HCT116 (cell line): ENCODE measurements at regions not wholly inside any gene's neighbourhood (a gene's known extent, or its start where the extent isn't known, plus 50 kb on each side); places are given as distances from the start of the nearest gene placed in this dataset.

ENCODE experiments used
- ATAC-seq: fragments of 200-7000 bp; cut with Tn5 transposase; 2 replicates; pipeline ENCODE4 v1.9.1; 2020; ENCODE audit warnings: mild to moderate bottlenecking, moderate library complexity
- BruUV-seq: library from RNA; stranded (reverse); fragments of 400-500 nt; replicated peaks from 2 replicates; lab custom pipeline; 2021; lab: Mats Ljungman, UMichigan
- CTCF ChIA-PET: fragments of 300-600 bp; sonication (Branson Sonifier 250); formaldehyde crosslinking; loops from one replicate; lab custom pipeline; 2021; ENCODE audit warnings: antibody characterized with exemption; lab: Charles Lee
- POLR2A ChIA-PET: fragments of 300-600, 350-600 bp; sonication (Branson Sonifier 250); formaldehyde crosslinking; loops from one replicate; lab custom pipeline; 2021; ENCODE audit warnings: antibody characterized with exemption; lab: Charles Lee
- RAD21 ChIA-PET, 2 experiments: fragments of 300-600 bp; sonication (Branson Sonifier 250); formaldehyde crosslinking; loops; one replicate each; lab custom pipeline; 2023; ENCODE audit warnings: low total read pairs in 2 of 2; ENCODE audit not compliant: uncharacterized antibody in 2 of 2, unreplicated experiment in 2 of 2, low non-redundant PET in 1 of 2; lab: Charles Lee
- DNase-seq: peaks from one replicate; pipeline ENCODE4 v3.0.0-alpha.2; 2010; ENCODE audit warnings: low read depth, low spot score
- H2AFZ ChIP-seq: fragments of 200-600 bp; shearing (Covaris generic), sonication (generic); 2 replicates; pipeline ENCODE4 v1.6.1; 2017; ENCODE audit warnings: low read depth, mixed run types, mixed read lengths, antibody characterized with exemption, low read length; ENCODE audit not compliant: poor library complexity, severe bottlenecking
- H3K27ac ChIP-seq: 2 replicates; pipeline ENCODE4 v1.5.1; 2012; ENCODE audit warnings: low read depth, low read length
- H3K27me3 ChIP-seq: fragments of 200-600 bp; sonication (generic); 2 replicates; pipeline ENCODE4 v1.6.1; 2016; ENCODE audit warnings: mixed run types, low read length, mixed read lengths; ENCODE audit not compliant: insufficient read depth
- H3K36me3 ChIP-seq, 2 experiments: fragments of 200-500 bp in 1 of 2; fragments of 200-600 bp in 1 of 2; sonication (Bioruptor generic) in 1 of 2; sonication (generic) in 1 of 2; 2 replicates each; pipeline versions ENCODE4 v1.5.1 to v1.6.1; 2014 to 2016; ENCODE audit warnings: low read length in 2 of 2, inconsistent platforms in 1 of 2, mixed read lengths in 1 of 2, mixed run types in 1 of 2; ENCODE audit not compliant: insufficient read depth in 2 of 2, control insufficient read depth in 1 of 2
- H3K4me1 ChIP-seq, 2 experiments: fragments of 200-600 bp in 1 of 2; sonication (generic) in 1 of 2; 2 replicates each; pipeline versions ENCODE4 v1.5.1 to v1.6.1; 2012 to 2017; ENCODE audit warnings: low read length in 2 of 2, inconsistent platforms in 1 of 2, mild to moderate bottlenecking in 1 of 2, mixed read lengths in 1 of 2, mixed run types in 1 of 2, moderate library complexity in 1 of 2; ENCODE audit not compliant: insufficient read depth in 2 of 2, control insufficient read depth in 1 of 2
- H3K4me2 ChIP-seq: fragments of 200-600 bp; sonication (generic); 2 replicates; pipeline ENCODE4 v1.6.1; 2017; ENCODE audit warnings: mixed run types, low read length, mixed read lengths
- H3K4me3 ChIP-seq, 2 experiments: fragments of 200-600 bp in 1 of 2; sonication (generic) in 1 of 2; replicated peaks in 1 of 2; 2 replicates each; pipeline ENCODE4 v1.5.1; 2011 to 2016; ENCODE audit warnings: low read length in 2 of 2, control low read depth in 1 of 2, low read depth in 1 of 2, mild to moderate bottlenecking in 1 of 2, mixed read lengths in 1 of 2, mixed run types in 1 of 2
- H3K79me2 ChIP-seq: fragments of 200-600 bp; sonication (generic); 2 replicates; pipeline ENCODE4 v1.6.1; 2017; ENCODE audit warnings: mild to moderate bottlenecking, mixed run types, low read length, moderate library complexity, mixed read lengths; ENCODE audit not compliant: insufficient read depth
- H3K9ac ChIP-seq: fragments of 200-600 bp; sonication (generic); 2 replicates; pipeline ENCODE4 v1.6.1; 2016; ENCODE audit warnings: low read length, mixed read lengths
- H3K9me2 ChIP-seq: fragments of 200-600 bp; sonication (generic), shearing (Covaris generic); 2 replicates; pipeline ENCODE4 v1.6.1; 2017; ENCODE audit warnings: mixed run types, mild to moderate bottlenecking, moderate library complexity; ENCODE audit not compliant: insufficient read depth
- H3K9me3 ChIP-seq, 2 experiments: fragments of 200-500 bp in 1 of 2; fragments of 200-600 bp in 1 of 2; sonication (Bioruptor generic) in 1 of 2; sonication (generic) in 1 of 2; 2 replicates each; pipeline ENCODE4 v1.6.1; 2014 to 2017; ENCODE audit warnings: low read length in 2 of 2, mixed read lengths in 2 of 2, inconsistent platforms in 1 of 2, low read depth in 1 of 2, mild to moderate bottlenecking in 1 of 2, mixed run types in 1 of 2, moderate library complexity in 1 of 2; ENCODE audit not compliant: control insufficient read depth in 1 of 2, insufficient read depth in 1 of 2
- H4K20me1 ChIP-seq: fragments of 200-600 bp; sonication (generic), shearing (Covaris generic); 2 replicates; pipeline ENCODE4 v1.6.1; 2017; ENCODE audit warnings: mixed run types, mild to moderate bottlenecking, moderate library complexity; ENCODE audit not compliant: insufficient read depth
- CBX3 ChIP-seq: IDR thresholded peaks from 2 replicates; pipeline ENCODE4 v1.6.1; 2012; ENCODE audit warnings: low read depth
- ELF1 ChIP-seq: IDR thresholded peaks from 2 replicates; pipeline ENCODE4 v1.6.1; 2012; ENCODE audit warnings: low read depth, borderline replicate concordance
- SIN3A ChIP-seq: IDR thresholded peaks from 2 replicates; pipeline ENCODE4 v1.6.1; 2012; ENCODE audit warnings: low read depth
- intact Hi-C: fragments of 100-400 bp; cut with micrococcal nuclease; formaldehyde crosslinking; loops from 2 replicates; pipeline ENCODE4 v1.10.0; 2022
- TF ChIP-seq, protein P1 (sequence below): IDR thresholded peaks from 2 replicates; pipeline ENCODE4 v1.6.1; 2012; ENCODE audit warnings: low read depth
- TF ChIP-seq, protein P2 (sequence below): IDR thresholded peaks from 2 replicates; pipeline ENCODE4 v1.6.1; 2011; ENCODE audit warnings: mild to moderate bottlenecking, low read length, moderate library complexity; ENCODE audit not compliant: insufficient replicate concordance; ENCODE audit errors: extremely low read depth
- TF ChIP-seq, protein P3 (sequence below): IDR thresholded peaks from 2 replicates; pipeline ENCODE4 v1.6.1; 2012
- TF ChIP-seq, protein P4 (sequence below), 3 experiments: fragments of 200-600 bp in 1 of 3; sonication (generic) in 1 of 3; IDR thresholded peaks in 2 of 3; conservative IDR thresholded peaks in 1 of 3; 2 replicates each; pipeline ENCODE4 v1.5.1; 2012 to 2017; ENCODE audit warnings: low read depth in 2 of 3, low read length in 2 of 3, antibody characterized with exemption in 1 of 3, borderline replicate concordance in 1 of 3, control low read depth in 1 of 3, mild to moderate bottlenecking in 1 of 3, mixed read lengths in 1 of 3, mixed run types in 1 of 3, moderate library complexity in 1 of 3; ENCODE audit not compliant: insufficient read depth in 1 of 3

DNA sequence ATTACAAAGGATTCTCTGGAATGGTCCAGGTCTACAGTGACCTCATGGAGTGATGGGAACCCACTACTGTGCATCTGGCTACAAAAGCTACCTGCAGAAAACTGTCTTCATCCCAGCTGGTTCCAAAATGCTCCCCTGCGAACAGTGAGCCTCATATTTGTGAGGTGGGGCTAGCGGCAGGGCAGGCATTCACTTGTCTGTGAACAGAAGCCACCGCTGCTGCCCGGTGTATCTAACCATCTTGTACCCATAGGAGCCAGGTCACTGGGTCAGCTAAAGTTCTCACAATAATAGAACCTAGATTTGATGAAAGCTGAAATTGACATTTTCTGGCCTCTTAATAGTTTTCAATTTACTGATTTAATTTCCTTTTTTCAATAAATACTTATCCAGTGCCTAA, 150.7 kb downstream of the KLF13 start (continued):
- TF ChIP-seq, protein P1, sequence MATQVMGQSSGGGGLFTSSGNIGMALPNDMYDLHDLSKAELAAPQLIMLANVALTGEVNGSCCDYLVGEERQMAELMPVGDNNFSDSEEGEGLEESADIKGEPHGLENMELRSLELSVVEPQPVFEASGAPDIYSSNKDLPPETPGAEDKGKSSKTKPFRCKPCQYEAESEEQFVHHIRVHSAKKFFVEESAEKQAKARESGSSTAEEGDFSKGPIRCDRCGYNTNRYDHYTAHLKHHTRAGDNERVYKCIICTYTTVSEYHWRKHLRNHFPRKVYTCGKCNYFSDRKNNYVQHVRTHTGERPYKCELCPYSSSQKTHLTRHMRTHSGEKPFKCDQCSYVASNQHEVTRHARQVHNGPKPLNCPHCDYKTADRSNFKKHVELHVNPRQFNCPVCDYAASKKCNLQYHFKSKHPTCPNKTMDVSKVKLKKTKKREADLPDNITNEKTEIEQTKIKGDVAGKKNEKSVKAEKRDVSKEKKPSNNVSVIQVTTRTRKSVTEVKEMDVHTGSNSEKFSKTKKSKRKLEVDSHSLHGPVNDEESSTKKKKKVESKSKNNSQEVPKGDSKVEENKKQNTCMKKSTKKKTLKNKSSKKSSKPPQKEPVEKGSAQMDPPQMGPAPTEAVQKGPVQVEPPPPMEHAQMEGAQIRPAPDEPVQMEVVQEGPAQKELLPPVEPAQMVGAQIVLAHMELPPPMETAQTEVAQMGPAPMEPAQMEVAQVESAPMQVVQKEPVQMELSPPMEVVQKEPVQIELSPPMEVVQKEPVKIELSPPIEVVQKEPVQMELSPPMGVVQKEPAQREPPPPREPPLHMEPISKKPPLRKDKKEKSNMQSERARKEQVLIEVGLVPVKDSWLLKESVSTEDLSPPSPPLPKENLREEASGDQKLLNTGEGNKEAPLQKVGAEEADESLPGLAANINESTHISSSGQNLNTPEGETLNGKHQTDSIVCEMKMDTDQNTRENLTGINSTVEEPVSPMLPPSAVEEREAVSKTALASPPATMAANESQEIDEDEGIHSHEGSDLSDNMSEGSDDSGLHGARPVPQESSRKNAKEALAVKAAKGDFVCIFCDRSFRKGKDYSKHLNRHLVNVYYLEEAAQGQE = no peak

DNA sequence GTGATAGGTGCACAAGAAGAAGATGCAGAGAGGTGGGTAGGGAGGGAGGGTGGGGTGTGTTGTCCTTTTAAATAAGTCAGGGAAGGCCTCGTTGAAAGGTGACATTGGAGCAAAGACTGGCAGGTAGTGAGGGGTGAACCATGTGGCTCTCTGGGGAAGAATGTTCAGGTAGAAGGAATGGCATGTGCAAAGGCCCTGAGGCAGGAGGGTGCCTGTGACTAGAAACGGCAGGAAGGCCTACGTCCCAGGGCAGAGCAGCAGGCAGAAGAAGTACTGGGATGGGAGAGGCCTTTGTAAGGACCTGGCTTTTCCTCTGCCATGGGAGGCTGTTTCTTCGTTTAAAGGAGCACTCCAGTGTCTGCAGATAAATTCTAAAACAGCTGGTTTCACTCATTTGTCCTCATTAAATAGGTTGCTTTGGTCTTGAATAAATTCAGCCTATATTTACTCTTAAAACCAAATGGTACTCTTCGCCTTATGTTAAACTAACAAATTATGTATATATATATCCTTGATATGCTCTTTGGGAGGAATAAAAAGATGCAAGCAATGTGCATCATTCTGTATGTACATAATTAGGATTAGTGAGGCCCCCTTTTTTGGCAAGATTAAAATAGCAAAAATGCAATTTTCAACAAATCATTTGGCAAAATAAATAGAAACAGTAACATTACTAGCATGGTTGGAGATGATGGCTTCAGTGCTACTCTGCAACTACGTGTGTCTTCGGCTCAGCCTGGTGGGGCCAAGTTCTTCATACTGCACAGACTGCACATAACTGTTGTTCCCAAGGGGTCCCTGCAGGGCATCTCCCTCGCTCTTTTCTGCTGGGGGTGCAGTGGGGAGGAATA, 151.4 kb downstream of the KLF13 start:
- DNase-seq (no peak), ATAC-seq (no peak)
- H3K27ac ChIP-seq = no peak overlapping the region
- H3K9me3 ChIP-seq = no peaks in the 10 kb centered on the region
- ChIA-PET CTCF (interaction anchor here (0.9 to 2.0 kb wide), 2 partner anchors 11 kb away, joined by 3 to 12 read pairs; no protein-coding TSS in a partner anchor), RAD21 (no interaction called here), POLR2A (no interaction called here)
- intact Hi-C loops = no loop called here
- H2AFZ ChIP-seq = no peak overlapping the region
- no peaks in the 10 kb centered on the region for H3K36me3 ChIP-seq
- no peaks in the 10 kb centered on the region for H3K4me1 ChIP-seq
- H3K9me2 ChIP-seq = no peaks in the 10 kb centered on the region
- no peak overlapping the region for H3K4me2 ChIP-seq
- H3K79me2 ChIP-seq = no peaks in the 10 kb centered on the region
- no TSS peak for BruUV-seq
- H3K9ac ChIP-seq = no peak overlapping the region
- no peak overlapping the region for H3K4me3 ChIP-seq
- H4K20me1 ChIP-seq = no peaks in the 10 kb centered on the region
- H3K27me3 ChIP-seq = no peaks in the 10 kb centered on the region
- TF ChIP-seq CBX3 = no peak
- no peak for TF ChIP-seq SIN3A
- TF ChIP-seq, protein P2, sequence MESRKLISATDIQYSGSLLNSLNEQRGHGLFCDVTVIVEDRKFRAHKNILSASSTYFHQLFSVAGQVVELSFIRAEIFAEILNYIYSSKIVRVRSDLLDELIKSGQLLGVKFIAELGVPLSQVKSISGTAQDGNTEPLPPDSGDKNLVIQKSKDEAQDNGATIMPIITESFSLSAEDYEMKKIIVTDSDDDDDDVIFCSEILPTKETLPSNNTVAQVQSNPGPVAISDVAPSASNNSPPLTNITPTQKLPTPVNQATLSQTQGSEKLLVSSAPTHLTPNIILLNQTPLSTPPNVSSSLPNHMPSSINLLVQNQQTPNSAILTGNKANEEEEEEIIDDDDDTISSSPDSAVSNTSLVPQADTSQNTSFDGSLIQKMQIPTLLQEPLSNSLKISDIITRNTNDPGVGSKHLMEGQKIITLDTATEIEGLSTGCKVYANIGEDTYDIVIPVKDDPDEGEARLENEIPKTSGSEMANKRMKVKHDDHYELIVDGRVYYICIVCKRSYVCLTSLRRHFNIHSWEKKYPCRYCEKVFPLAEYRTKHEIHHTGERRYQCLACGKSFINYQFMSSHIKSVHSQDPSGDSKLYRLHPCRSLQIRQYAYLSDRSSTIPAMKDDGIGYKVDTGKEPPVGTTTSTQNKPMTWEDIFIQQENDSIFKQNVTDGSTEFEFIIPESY = no peak
- TF ChIP-seq, protein P3, sequence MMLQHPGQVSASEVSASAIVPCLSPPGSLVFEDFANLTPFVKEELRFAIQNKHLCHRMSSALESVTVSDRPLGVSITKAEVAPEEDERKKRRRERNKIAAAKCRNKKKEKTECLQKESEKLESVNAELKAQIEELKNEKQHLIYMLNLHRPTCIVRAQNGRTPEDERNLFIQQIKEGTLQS = no peak
- TF ChIP-seq, protein P1 = no peak
- TF ChIP-seq, protein P4, sequence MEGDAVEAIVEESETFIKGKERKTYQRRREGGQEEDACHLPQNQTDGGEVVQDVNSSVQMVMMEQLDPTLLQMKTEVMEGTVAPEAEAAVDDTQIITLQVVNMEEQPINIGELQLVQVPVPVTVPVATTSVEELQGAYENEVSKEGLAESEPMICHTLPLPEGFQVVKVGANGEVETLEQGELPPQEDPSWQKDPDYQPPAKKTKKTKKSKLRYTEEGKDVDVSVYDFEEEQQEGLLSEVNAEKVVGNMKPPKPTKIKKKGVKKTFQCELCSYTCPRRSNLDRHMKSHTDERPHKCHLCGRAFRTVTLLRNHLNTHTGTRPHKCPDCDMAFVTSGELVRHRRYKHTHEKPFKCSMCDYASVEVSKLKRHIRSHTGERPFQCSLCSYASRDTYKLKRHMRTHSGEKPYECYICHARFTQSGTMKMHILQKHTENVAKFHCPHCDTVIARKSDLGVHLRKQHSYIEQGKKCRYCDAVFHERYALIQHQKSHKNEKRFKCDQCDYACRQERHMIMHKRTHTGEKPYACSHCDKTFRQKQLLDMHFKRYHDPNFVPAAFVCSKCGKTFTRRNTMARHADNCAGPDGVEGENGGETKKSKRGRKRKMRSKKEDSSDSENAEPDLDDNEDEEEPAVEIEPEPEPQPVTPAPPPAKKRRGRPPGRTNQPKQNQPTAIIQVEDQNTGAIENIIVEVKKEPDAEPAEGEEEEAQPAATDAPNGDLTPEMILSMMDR (IDR thresholded peaks at IDR 0.05 in 2 of 3, conservative IDR thresholded peaks at IDR 0.05 in 1 of 3; ENCODE audit: borderline replicate concordance in 1 of 3, insufficient read depth in 1 of 3, low read depth in 2 of 3, low read length in 2 of 3) = no peak
- no peak for TF ChIP-seq ELF1
